Subcutaneous abdominal adipose tissue (tissue), 5 donors: ENCODE measurements at regions not wholly inside any gene's neighbourhood (a gene's known extent, or its start where the extent isn't known, plus 50 kb on each side); places are given as distances from the start of the nearest gene placed in this dataset.
"Not testable (repeated sequence)": the region's sequence is repeated elsewhere in the genome, so short reads cannot be mapped to it uniquely, and the experiment has no call there.

Source experiments
- H3K27ac ChIP-seq: one replicate; pipeline ENCODE4 v1.7.0; 2013; ENCODE audit warnings: low read depth, mild to moderate bottlenecking, inconsistent platforms, low read length, moderate library complexity
- H3K27me3 ChIP-seq, 5 donors: one replicate each; pipeline ENCODE4 v1.7.0; 2013; ENCODE audit warnings: low read length in 5 of 5, inconsistent platforms in 1 of 5; ENCODE audit not compliant: control insufficient read depth in 5 of 5, insufficient read depth in 4 of 5
- H3K36me3 ChIP-seq, 5 donors: one replicate each; pipeline ENCODE4 v1.7.0; 2013; ENCODE audit warnings: low read length in 5 of 5; ENCODE audit not compliant: control insufficient read depth in 5 of 5, insufficient read depth in 5 of 5
- H3K4me1 ChIP-seq, 5 donors: one replicate each; pipeline ENCODE4 v1.7.0; 2013; ENCODE audit warnings: low read length in 5 of 5, mild to moderate bottlenecking in 3 of 5, moderate library complexity in 1 of 5; ENCODE audit not compliant: control insufficient read depth in 5 of 5, insufficient read depth in 5 of 5
- H3K4me3 ChIP-seq, 5 donors: one replicate each; pipeline ENCODE4 v1.7.0; 2013; ENCODE audit warnings: low read length in 5 of 5, low read depth in 1 of 5
- H3K9ac ChIP-seq, 5 donors: one replicate each; pipeline ENCODE4 v1.7.0; 2013; ENCODE audit warnings: low read length in 5 of 5, mild to moderate bottlenecking in 4 of 5, moderate library complexity in 3 of 5
- H3K9me3 ChIP-seq, 5 donors: one replicate each; pipeline ENCODE4 v1.7.0; 2013; ENCODE audit warnings: low read length in 5 of 5; ENCODE audit not compliant: control insufficient read depth in 5 of 5
- donor health status: healthy.
- donor health status: healthy.
- donor health status: healthy.
- donor health status: healthy.
- donor health status: healthy.

DNA sequence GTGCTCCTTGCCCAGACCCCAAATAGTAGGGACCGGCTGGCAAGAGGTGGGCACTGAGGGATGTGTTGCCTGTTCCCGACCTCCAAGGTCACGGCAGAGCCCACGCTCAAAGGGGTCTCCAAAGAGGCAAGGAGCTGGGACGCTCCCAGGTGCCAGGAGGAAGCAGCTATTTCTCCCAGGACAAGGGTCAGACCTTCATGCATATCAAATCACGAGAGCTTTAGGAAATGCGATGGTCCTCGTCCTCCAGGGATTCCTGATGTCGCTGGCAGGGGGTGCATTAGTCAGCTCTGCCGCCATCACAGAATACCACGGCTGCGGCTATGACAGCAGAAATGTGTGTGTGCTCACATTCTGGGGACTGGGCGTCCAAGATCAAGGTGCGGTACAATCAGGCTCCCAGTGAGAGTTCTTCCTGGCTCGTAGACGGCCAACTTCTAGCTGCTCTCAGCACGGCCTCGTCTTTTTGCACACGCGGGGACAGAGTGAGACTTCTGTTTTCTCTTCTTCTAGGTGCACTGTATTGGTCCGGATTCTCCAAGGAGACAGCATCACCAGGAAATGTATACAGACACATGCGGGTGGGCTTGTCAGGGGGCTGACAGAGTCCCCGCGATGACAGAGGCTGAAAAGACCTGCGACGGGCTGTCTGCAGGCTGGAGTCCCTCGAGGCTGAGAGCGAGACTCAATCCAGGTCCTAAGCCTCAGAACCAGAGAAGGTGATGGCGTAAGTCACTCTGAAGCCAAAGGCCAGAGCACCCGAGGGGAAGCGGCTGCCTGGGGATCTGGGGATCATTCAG is 81.6 kb downstream of the SHANK2 start:
- Histone ChIP-seq H3K4me1 (no peaks in the 10 kb centered on the region), H3K36me3 (no peaks in the 10 kb centered on the region), H3K27me3 (peaks cover 0 to 11% (median 7%) of the 10 kb centered on the region in 5 donors), H3K9ac (no peak overlapping the region), H3K9me3 (peaks cover 0 to 8% (median 3%) of the 10 kb centered on the region in 5 donors), H3K27ac (no peak overlapping the region), H3K4me3 (no peak overlapping the region)

GRCh38 chr11:71169313-71169712 is 83.1 kb downstream of the SHANK2 start:
- Histone ChIP-seq H3K4me3 (no peak overlapping the region), H3K36me3 (no peaks in the 10 kb centered on the region), H3K9me3 (no peaks in the 10 kb centered on the region), H3K27me3 (peaks cover 5 to 14% (median 8%) of the 10 kb centered on the region in 5 donors), H3K9ac (no peak overlapping the region), H3K4me1 (no peaks in the 10 kb centered on the region), H3K27ac (no peak overlapping the region)

GRCh38 chr11:71167814-71168213 is 84.6 kb downstream of the SHANK2 start:
- H3K9ac ChIP-seq, H3K4me3 ChIP-seq, H3K27ac ChIP-seq, H3K9me3 ChIP-seq, H3K36me3 ChIP-seq, H3K4me1 ChIP-seq: not testable (repeated sequence)
- peaks cover 5 to 14% (median 7%) of the 10 kb centered on the region in 5 donors for H3K27me3 ChIP-seq

GRCh38 chr11:71165771-71166170 is 86.6 kb downstream of the SHANK2 start:
- H3K27me3 ChIP-seq, result peaks cover 2 to 8% (median 4%) of the 10 kb centered on the region in 5 donors
- no peak overlapping the region for H3K4me3 ChIP-seq
- peaks cover 0 to 5% (median 0%) of the 10 kb centered on the region in 5 donors for H3K9me3 ChIP-seq
- H3K36me3 ChIP-seq, result no peaks in the 10 kb centered on the region
- H3K4me1 ChIP-seq, result no peaks in the 10 kb centered on the region
- H3K9ac ChIP-seq, result no peak overlapping the region
- no peak overlapping the region for H3K27ac ChIP-seq

- no peak overlapping the region for H3K4me3 ChIP-seq
- no peak overlapping the region for H3K9ac ChIP-seq
- H3K36me3 ChIP-seq, result no peaks in the 10 kb centered on the region
- H3K27ac ChIP-seq, result no peak overlapping the region
- H3K9me3 ChIP-seq, result peaks cover 0 to 8% (median 0%) of the 10 kb centered on the region in 5 donors
- peaks cover 0 to 5% (median 3%) of the 10 kb centered on the region in 5 donors for H3K27me3 ChIP-seq
- H3K4me1 ChIP-seq, result no peaks in the 10 kb centered on the region
Observed at GRCh38 chr11:71164621-71165020, 87.8 kb downstream of the SHANK2 start.

- Histone ChIP-seq H3K4me1 (no peaks in the 10 kb centered on the region), H3K4me3 (no peak overlapping the region), H3K9me3 (peaks cover 0 to 8% (median 0%) of the 10 kb centered on the region in 5 donors), H3K36me3 (no peaks in the 10 kb centered on the region), H3K27ac (no peak overlapping the region), H3K9ac (no peak overlapping the region), H3K27me3 (peaks cover 0 to 5% (median 3%) of the 10 kb centered on the region in 5 donors)
Observed at GRCh38 chr11:71164186-71164585, 88.2 kb downstream of the SHANK2 start.

GRCh38 chr11:71163371-71163770 is 89.0 kb downstream of the SHANK2 start:
- H3K27ac ChIP-seq, result no peak overlapping the region
- no peaks in the 10 kb centered on the region for H3K4me1 ChIP-seq
- peaks cover 0 to 8% (median 0%) of the 10 kb centered on the region in 5 donors for H3K9me3 ChIP-seq
- no peak overlapping the region for H3K9ac ChIP-seq
- peaks cover 0 to 5% (median 3%) of the 10 kb centered on the region in 5 donors for H3K27me3 ChIP-seq
- H3K36me3 ChIP-seq, result no peaks in the 10 kb centered on the region
- no peak overlapping the region for H3K4me3 ChIP-seq

- peaks cover 0 to 8% (median 0%) of the 10 kb centered on the region in 5 donors for H3K9me3 ChIP-seq
- H3K4me3 ChIP-seq, result no peak overlapping the region
- H3K9ac ChIP-seq, result no peak overlapping the region
- H3K27ac ChIP-seq, result no peak overlapping the region
- H3K4me1 ChIP-seq, result no peaks in the 10 kb centered on the region
- peaks cover 0 to 6% (median 6%) of the 10 kb centered on the region in 5 donors for H3K27me3 ChIP-seq
- no peaks in the 10 kb centered on the region for H3K36me3 ChIP-seq
Observed at GRCh38 chr11:71158936-71159335, 93.4 kb downstream of the SHANK2 start.

GRCh38 chr11:71157676-71158075 is 94.7 kb downstream of the SHANK2 start:
- not testable (repeated sequence) for H3K27ac ChIP-seq, H3K27me3 ChIP-seq, H3K9ac ChIP-seq, H3K9me3 ChIP-seq, H3K4me1 ChIP-seq, H3K36me3 ChIP-seq, H3K4me3 ChIP-seq

DNA sequence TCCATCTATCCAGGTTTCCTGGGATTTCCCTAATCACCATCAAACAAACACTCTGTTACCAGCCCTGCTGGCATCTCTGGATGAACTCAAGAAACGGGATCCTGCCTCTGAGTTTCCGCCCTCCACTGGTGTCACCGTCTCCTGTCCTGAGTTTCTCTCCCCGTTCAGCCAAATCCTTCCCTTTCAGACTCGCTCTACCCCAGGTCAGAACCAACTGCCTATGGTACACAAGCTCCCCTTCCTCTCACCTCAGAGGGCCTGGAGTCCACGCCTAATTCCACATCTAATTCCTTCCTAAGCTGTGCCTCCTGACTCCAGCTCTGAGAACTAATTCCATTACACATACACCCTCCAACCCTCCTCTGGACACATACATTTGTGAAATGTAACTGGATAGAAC is 96.1 kb downstream of the SHANK2 start:
- Histone ChIP-seq H3K9me3 (peaks cover 0 to 4% (median 0%) of the 10 kb centered on the region in 5 donors), H3K36me3 (no peaks in the 10 kb centered on the region), H3K9ac (no peak overlapping the region), H3K4me1 (no peaks in the 10 kb centered on the region), H3K27me3 (peaks cover 5 to 15% (median 9%) of the 10 kb centered on the region in 5 donors), H3K4me3 (no peak overlapping the region), H3K27ac (no peak overlapping the region)
